Prostate gland (tissue), 2 donors: ENCODE measurements at regions not wholly inside any gene's neighbourhood (a gene's known extent, or its start where the extent isn't known, plus 50 kb on each side); places are given as distances from the start of the nearest gene placed in this dataset.
"Not testable (repeated sequence)": the region's sequence is repeated elsewhere in the genome, so short reads cannot be mapped to it uniquely, and the experiment has no call there.

Experiments used
- DNase-seq: peaks from one replicate; pipeline ENCODE4 v3.0.0-alpha.2; 2019; ENCODE audit warnings: low spot score
- H3K27ac ChIP-seq, 2 donors: fragments of 200-600 bp; sonication (generic); 2 replicates each; pipeline ENCODE4 v1.5.1; 2017 to 2019
- H3K27me3 ChIP-seq: fragments of 200-600 bp; sonication (generic); replicated peaks from 2 replicates; pipeline ENCODE4 v1.5.1; 2019; ENCODE audit not compliant: insufficient read depth
- H3K36me3 ChIP-seq, 2 donors: fragments of 200-600 bp; sonication (generic); 1 replicate in 1 of 2; 2 replicates in 1 of 2; pipeline versions ENCODE4 v1.5.1 to v1.8.1; 2017 to 2019
- H3K4me1 ChIP-seq: fragments of 200-600 bp; sonication (generic); replicated peaks from 2 replicates; pipeline ENCODE4 v1.5.1; 2019
- H3K4me3 ChIP-seq, 2 donors: fragments of 200-600 bp; sonication (generic); 2 replicates each; pipeline ENCODE4 v1.5.1; 2017 to 2019
- H3K9me3 ChIP-seq: fragments of 200-600 bp; sonication (generic); 2 replicates; pipeline ENCODE4 v1.5.1; 2017
- WGBS: methylation state at CpG from one replicate; pipeline ENCODE4 v1.1.5; 2018; 5-methylcytosine and 5-hydroxymethylcytosine counted together
- intact Hi-C: fragments of 100-400 bp; cut with DNase I; formaldehyde crosslinking; loops from one replicate; pipeline ENCODE4 v1.14.2; 2022
- TF ChIP-seq, protein P1 (sequence below), 4 experiments: fragments of 200-600 bp in 2 of 4; fragments of 450-650 bp in 2 of 4; sonication (generic) in 2 of 4; IDR thresholded peaks; 1 replicate in 3 of 4; 2 replicates in 1 of 4; pipeline ENCODE4 v1.5.1; 2016 to 2019; ENCODE audit warnings: antibody characterized with exemption in 4 of 4, mild to moderate bottlenecking in 2 of 4, moderate library complexity in 2 of 4

DNA sequence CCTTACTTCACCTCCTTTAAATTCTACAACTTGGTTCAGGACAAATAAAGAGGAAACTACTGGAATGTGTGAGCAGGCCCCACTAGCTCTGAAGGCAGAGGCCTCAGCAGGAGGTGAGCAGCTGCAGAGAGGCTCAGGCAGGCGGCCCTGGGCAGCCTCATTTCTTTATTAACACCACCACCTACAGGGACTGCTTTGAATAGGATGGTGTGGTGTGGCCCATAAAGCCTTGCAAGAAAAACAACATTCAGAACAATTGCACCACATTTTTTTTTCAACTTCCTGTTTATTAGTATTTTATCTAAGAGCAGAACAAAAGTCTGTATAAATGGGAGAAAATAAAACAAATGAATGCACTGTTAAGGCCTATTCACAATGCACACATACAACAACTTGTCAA, 333.7 kb downstream of the BCL2L11 start:
- H3K4me1 ChIP-seq, H3K9me3 ChIP-seq, H3K4me3 ChIP-seq, H3K27me3 ChIP-seq, H3K27ac ChIP-seq, H3K36me3 ChIP-seq: not testable (repeated sequence)
- intact Hi-C loops, result loop anchor here (10.0 kb wide), 1 partner anchor 340 kb away; no protein-coding TSS in a partner anchor
- TF ChIP-seq, protein P1, sequence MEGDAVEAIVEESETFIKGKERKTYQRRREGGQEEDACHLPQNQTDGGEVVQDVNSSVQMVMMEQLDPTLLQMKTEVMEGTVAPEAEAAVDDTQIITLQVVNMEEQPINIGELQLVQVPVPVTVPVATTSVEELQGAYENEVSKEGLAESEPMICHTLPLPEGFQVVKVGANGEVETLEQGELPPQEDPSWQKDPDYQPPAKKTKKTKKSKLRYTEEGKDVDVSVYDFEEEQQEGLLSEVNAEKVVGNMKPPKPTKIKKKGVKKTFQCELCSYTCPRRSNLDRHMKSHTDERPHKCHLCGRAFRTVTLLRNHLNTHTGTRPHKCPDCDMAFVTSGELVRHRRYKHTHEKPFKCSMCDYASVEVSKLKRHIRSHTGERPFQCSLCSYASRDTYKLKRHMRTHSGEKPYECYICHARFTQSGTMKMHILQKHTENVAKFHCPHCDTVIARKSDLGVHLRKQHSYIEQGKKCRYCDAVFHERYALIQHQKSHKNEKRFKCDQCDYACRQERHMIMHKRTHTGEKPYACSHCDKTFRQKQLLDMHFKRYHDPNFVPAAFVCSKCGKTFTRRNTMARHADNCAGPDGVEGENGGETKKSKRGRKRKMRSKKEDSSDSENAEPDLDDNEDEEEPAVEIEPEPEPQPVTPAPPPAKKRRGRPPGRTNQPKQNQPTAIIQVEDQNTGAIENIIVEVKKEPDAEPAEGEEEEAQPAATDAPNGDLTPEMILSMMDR (IDR thresholded peaks at IDR 0.05), result peak in 1 of 4 experiments; percentile 7
- peak; percentile 13 for DNase-seq
- no CpG with 5 or more reads among the region's 1 CpG for WGBS

GRCh38 chr2:111455016-111456015, 334.6 kb downstream of the BCL2L11 start:
- H3K4me3 ChIP-seq, H3K27me3 ChIP-seq, H3K4me1 ChIP-seq, H3K27ac ChIP-seq, H3K36me3 ChIP-seq, H3K9me3 ChIP-seq, DNase-seq: not testable (repeated sequence)
- intact Hi-C loops, result loop anchor here (10.0 kb wide), 1 partner anchor 341 kb away; no protein-coding TSS in a partner anchor
- WGBS, result 94% methylated on average over 9 of the region's 9 CpGs

DNA sequence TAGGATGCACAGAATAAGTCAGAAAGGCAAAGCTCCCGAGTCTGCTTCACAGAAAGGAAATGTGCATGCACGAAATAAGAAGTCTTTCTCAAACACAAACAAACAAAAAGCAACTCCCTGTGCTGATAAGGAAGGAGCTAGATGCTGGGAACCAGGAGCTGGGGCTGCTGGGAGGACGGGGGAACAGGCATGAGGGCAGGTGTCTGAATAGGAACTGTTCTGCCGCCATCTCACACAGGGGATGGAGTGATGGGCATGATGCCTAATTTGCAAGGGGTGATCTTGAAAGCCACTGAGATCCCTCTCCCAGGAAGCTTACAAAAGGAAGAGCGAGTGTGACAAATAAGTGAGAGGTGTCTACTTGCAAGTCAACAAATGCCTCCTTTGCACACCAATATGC, 336.5 kb downstream of the BCL2L11 start:
- DNase-seq, H3K27ac ChIP-seq, H3K36me3 ChIP-seq, H3K9me3 ChIP-seq, H3K27me3 ChIP-seq, H3K4me3 ChIP-seq, H3K4me1 ChIP-seq: not testable (repeated sequence)
- intact Hi-C loops, result loop anchor here (10.0 kb wide), 1 partner anchor 342 kb away; no protein-coding TSS in a partner anchor
- 83% methylated on average over 4 of the region's 5 CpGs for WGBS

DNA sequence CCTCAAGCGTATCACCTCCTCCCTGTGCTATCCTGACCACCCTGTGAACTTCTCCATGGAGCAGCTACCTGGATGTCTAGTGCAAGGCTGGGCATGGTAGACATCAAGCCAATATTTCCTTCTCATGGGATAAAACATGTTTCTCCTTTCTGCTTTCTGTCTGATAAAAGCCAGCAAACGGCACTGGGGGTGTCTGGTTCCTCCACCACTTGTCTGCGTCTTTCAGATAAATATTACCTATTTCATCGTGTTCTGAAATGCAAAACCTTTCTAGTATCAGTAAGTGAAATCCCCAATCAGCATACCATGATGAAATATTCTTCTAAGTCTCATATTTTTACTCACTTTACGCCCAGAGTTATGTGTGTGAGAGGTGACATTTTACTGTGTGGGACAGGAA, 340.2 kb downstream of the BCL2L11 start:
- 90% methylated on average over 5 of the region's 5 CpGs for WGBS
- DNase-seq, H3K4me1 ChIP-seq, H3K27me3 ChIP-seq, H3K4me3 ChIP-seq, H3K27ac ChIP-seq, H3K9me3 ChIP-seq, H3K36me3 ChIP-seq, intact Hi-C loops: not testable (repeated sequence)

DNA sequence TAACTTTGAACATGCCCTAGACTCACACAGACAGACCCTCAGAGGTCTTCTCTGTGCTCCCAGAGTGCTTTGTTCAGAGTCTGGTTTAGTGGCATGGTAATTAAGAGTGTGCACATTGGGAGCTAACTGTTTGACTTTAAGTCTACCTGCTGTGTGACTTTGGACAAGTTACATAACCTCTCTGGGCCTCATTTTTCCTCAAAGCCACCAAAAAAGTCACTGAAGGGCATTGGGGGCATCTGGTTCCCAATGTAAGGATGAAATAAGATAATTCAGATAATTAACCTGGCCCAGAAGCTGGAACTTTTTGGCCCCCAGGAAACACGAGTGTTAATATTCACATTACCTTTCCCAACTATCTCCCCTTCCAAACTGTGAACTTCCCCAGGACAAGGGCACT, 341.1 kb downstream of the BCL2L11 start:
- H3K36me3 ChIP-seq, result not testable (repeated sequence)

GRCh38 chr2:111462572-111462971, 341.9 kb downstream of the BCL2L11 start:
- H3K4me3 ChIP-seq, H3K27ac ChIP-seq, intact Hi-C loops, H3K27me3 ChIP-seq, H3K4me1 ChIP-seq, H3K9me3 ChIP-seq, DNase-seq, H3K36me3 ChIP-seq: not testable (repeated sequence)
- 89% methylated on average over 2 of the region's 2 CpGs for WGBS

More for the DNA sequence above, 341.1 kb downstream of the BCL2L11 start:
- H3K4me1 ChIP-seq, H3K27me3 ChIP-seq, H3K4me3 ChIP-seq, intact Hi-C loops, H3K9me3 ChIP-seq, DNase-seq, H3K27ac ChIP-seq: not testable (repeated sequence)
- 81% methylated on average over 1 of the region's 1 CpG for WGBS

- H3K27ac ChIP-seq, H3K27me3 ChIP-seq, H3K4me1 ChIP-seq, H3K4me3 ChIP-seq, intact Hi-C loops, H3K9me3 ChIP-seq, DNase-seq, H3K36me3 ChIP-seq: not testable (repeated sequence)
- 87% methylated on average over 11 of the region's 13 CpGs for WGBS
Measured at GRCh38 chr2:111463238-111463848, 342.6 kb downstream of the BCL2L11 start.

GRCh38 chr2:111463956-111464355, 343.2 kb downstream of the BCL2L11 start:
- WGBS, result no CpG with 5 or more reads among the region's 10 CpGs
- H3K36me3 ChIP-seq, H3K27ac ChIP-seq, H3K27me3 ChIP-seq, H3K4me3 ChIP-seq, H3K9me3 ChIP-seq, H3K4me1 ChIP-seq, intact Hi-C loops: not testable (repeated sequence)
- DNase-seq, result peak; percentile 8

GRCh38 chr2:111464367-111464766, 343.7 kb downstream of the BCL2L11 start:
- DNase-seq, H3K9me3 ChIP-seq, H3K36me3 ChIP-seq, H3K27me3 ChIP-seq, H3K27ac ChIP-seq, H3K4me1 ChIP-seq, intact Hi-C loops, H3K4me3 ChIP-seq: not testable (repeated sequence)
- 57% methylated on average over 7 of the region's 10 CpGs for WGBS

DNA sequence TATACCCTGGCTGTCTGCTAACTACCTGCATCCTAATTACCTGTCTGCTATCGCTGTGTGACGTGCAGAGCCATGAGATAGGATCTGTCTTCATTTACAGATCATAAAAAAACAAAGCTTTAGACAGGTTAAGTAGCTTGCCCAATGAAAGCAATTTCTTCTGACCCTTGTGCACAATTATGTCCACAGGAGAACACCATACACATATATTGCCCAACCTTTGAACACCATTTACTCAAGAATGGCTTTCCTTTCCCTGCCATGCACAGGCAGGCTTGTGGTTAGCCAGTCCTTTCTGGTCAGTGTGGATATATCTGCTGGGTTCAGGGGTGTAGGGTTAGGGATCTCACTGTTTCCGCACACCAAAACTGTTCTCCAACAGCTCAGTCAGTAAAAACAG, 344.8 kb downstream of the BCL2L11 start:
- H3K27ac ChIP-seq, H3K36me3 ChIP-seq, intact Hi-C loops, H3K9me3 ChIP-seq, H3K4me1 ChIP-seq, H3K4me3 ChIP-seq, DNase-seq, H3K27me3 ChIP-seq: not testable (repeated sequence)
- 67% methylated on average over 2 of the region's 3 CpGs for WGBS

GRCh38 chr2:111466744-111467143, 346.0 kb downstream of the BCL2L11 start:
- H3K27ac ChIP-seq, DNase-seq, H3K36me3 ChIP-seq, H3K9me3 ChIP-seq, H3K4me3 ChIP-seq, H3K4me1 ChIP-seq, H3K27me3 ChIP-seq, intact Hi-C loops: not testable (repeated sequence)
- WGBS, result 74% methylated on average over 4 of the region's 4 CpGs
